Skeletal muscle satellite cell (primary cell): ENCODE measurements at regions not wholly inside any gene's neighbourhood (a gene's known extent, or its start where the extent isn't known, plus 50 kb on each side); places are given as distances from the start of the nearest gene placed in this dataset.

Source experiments
- H3K27me3 ChIP-seq: 2 replicates; pipeline ENCODE4 v1.7.0; 2013; ENCODE audit warnings: low read length; ENCODE audit not compliant: control insufficient read depth, insufficient read depth
- H3K36me3 ChIP-seq: 2 replicates; pipeline ENCODE4 v1.7.0; 2013; ENCODE audit warnings: mild to moderate bottlenecking, control low read depth, low read length; ENCODE audit not compliant: insufficient read depth
- H3K4me1 ChIP-seq: 2 replicates; pipeline ENCODE4 v1.7.0; 2013; ENCODE audit warnings: low read length; ENCODE audit not compliant: control insufficient read depth, insufficient read depth
- H3K4me2 ChIP-seq: 2 replicates; pipeline ENCODE4 v1.7.0; 2013; ENCODE audit warnings: mild to moderate bottlenecking, low read length
- H3K4me3 ChIP-seq: 2 replicates; pipeline ENCODE4 v1.7.0; 2013; ENCODE audit warnings: low read length
- H3K9ac ChIP-seq: 2 replicates; pipeline ENCODE4 v1.7.0; 2013; ENCODE audit warnings: mild to moderate bottlenecking, low read depth, low read length, moderate library complexity
- H3K9me3 ChIP-seq: replicated peaks from 2 replicates; pipeline ENCODE4 v1.7.0; 2013; ENCODE audit warnings: mild to moderate bottlenecking, control low read depth, low read length

GRCh38 chr2:136381722-136382633, 264.0 kb upstream of the CXCR4 start:
- Histone ChIP-seq H3K36me3 (no peaks in the 10 kb centered on the region), H3K27me3 (no peaks in the 10 kb centered on the region), H3K9ac (no peak overlapping the region), H3K4me3 (no peak overlapping the region), H3K9me3 (no peaks in the 10 kb centered on the region), H3K4me2 (no peak overlapping the region), H3K4me1 (no peaks in the 10 kb centered on the region)

GRCh38 chr2:136381245-136381644, 263.3 kb upstream of the CXCR4 start:
- Histone ChIP-seq H3K4me2 (no peak overlapping the region), H3K9ac (no peak overlapping the region), H3K4me1 (no peaks in the 10 kb centered on the region), H3K4me3 (no peak overlapping the region), H3K27me3 (no peaks in the 10 kb centered on the region), H3K9me3 (no peaks in the 10 kb centered on the region), H3K36me3 (no peaks in the 10 kb centered on the region)

- H3K9ac ChIP-seq = no peak overlapping the region
- no peak overlapping the region for H3K4me2 ChIP-seq
- no peaks in the 10 kb centered on the region for H3K4me1 ChIP-seq
- H3K27me3 ChIP-seq = no peaks in the 10 kb centered on the region
- H3K4me3 ChIP-seq = no peak overlapping the region
- no peaks in the 10 kb centered on the region for H3K36me3 ChIP-seq
- no peaks in the 10 kb centered on the region for H3K9me3 ChIP-seq
These were observed 261.0 kb upstream of the CXCR4 start for GRCh38 chr2:136378712-136379595.

GRCh38 chr2:136377423-136378382, 259.8 kb upstream of the CXCR4 start:
- Histone ChIP-seq H3K4me1 (no peaks in the 10 kb centered on the region), H3K27me3 (no peaks in the 10 kb centered on the region), H3K9me3 (no peaks in the 10 kb centered on the region), H3K36me3 (no peaks in the 10 kb centered on the region), H3K4me3 (no peak overlapping the region), H3K4me2 (no peak overlapping the region), H3K9ac (no peak overlapping the region)

GRCh38 chr2:136376798-136377211, 258.9 kb upstream of the CXCR4 start:
- Histone ChIP-seq H3K4me3 (no peak overlapping the region), H3K9me3 (no peaks in the 10 kb centered on the region), H3K36me3 (no peaks in the 10 kb centered on the region), H3K9ac (no peak overlapping the region), H3K4me2 (peak overlapping the region; percentile 31), H3K4me1 (no peaks in the 10 kb centered on the region), H3K27me3 (no peaks in the 10 kb centered on the region)

GRCh38 chr2:136376211-136376610, 258.3 kb upstream of the CXCR4 start:
- no peaks in the 10 kb centered on the region for H3K9me3 ChIP-seq
- H3K36me3 ChIP-seq = no peaks in the 10 kb centered on the region
- no peaks in the 10 kb centered on the region for H3K4me1 ChIP-seq
- no peak overlapping the region for H3K4me3 ChIP-seq
- H3K9ac ChIP-seq = no peak overlapping the region
- H3K4me2 ChIP-seq = no peak overlapping the region
- no peaks in the 10 kb centered on the region for H3K27me3 ChIP-seq

- no peaks in the 10 kb centered on the region for H3K36me3 ChIP-seq
- no peak overlapping the region for H3K4me2 ChIP-seq
- H3K4me3 ChIP-seq = no peak overlapping the region
- H3K9me3 ChIP-seq = no peaks in the 10 kb centered on the region
- no peaks in the 10 kb centered on the region for H3K4me1 ChIP-seq
- no peak overlapping the region for H3K9ac ChIP-seq
- no peaks in the 10 kb centered on the region for H3K27me3 ChIP-seq
These were observed 257.3 kb upstream of the CXCR4 start for GRCh38 chr2:136375017-136375901.

- no peak overlapping the region for H3K9ac ChIP-seq
- no peaks in the 10 kb centered on the region for H3K9me3 ChIP-seq
- no peaks in the 10 kb centered on the region for H3K36me3 ChIP-seq
- H3K27me3 ChIP-seq = no peaks in the 10 kb centered on the region
- H3K4me2 ChIP-seq = no peak overlapping the region
- H3K4me3 ChIP-seq = no peak overlapping the region
- H3K4me1 ChIP-seq = no peaks in the 10 kb centered on the region
These were observed 255.9 kb upstream of the CXCR4 start for GRCh38 chr2:136373841-136374240.

GRCh38 chr2:136373029-136373428, 255.1 kb upstream of the CXCR4 start:
- H3K4me2 ChIP-seq = no peak overlapping the region
- H3K9ac ChIP-seq = no peak overlapping the region

GRCh38 chr2:136363900-136364299, 246.0 kb upstream of the CXCR4 start:
- Histone ChIP-seq H3K9me3 (no peaks in the 10 kb centered on the region), H3K4me2 (no peak overlapping the region), H3K27me3 (no peaks in the 10 kb centered on the region), H3K4me1 (no peaks in the 10 kb centered on the region), H3K4me3 (no peak overlapping the region), H3K36me3 (no peaks in the 10 kb centered on the region), H3K9ac (no peak overlapping the region)

More at GRCh38 chr2:136373029-136373428, 255.1 kb upstream of the CXCR4 start:
- Histone ChIP-seq H3K4me1 (no peaks in the 10 kb centered on the region), H3K36me3 (no peaks in the 10 kb centered on the region), H3K4me3 (no peak overlapping the region), H3K9me3 (no peaks in the 10 kb centered on the region), H3K27me3 (no peaks in the 10 kb centered on the region)
